ENCODE measurements at regions not wholly inside any gene's neighbourhood (a gene's known extent, or its start where the extent isn't known, plus 50 kb on each side); places are given as distances from the start of the nearest gene placed in this dataset.

- no peak overlapping the region for H3K4me3 ChIP-seq (replicated peaks; ENCODE audit: low read depth, low read length)
- no peak for DNase-seq (ENCODE audit: extremely low read depth, insufficient read length)
These were observed 199.9 kb upstream of the ATP6AP2 start for GRCh38 chrX:40380655-40381488.

GRCh38 chrX:40377684-40378083 is 203.1 kb upstream of the ATP6AP2 start:
- Histone ChIP-seq H3K4me3 (replicated peaks; ENCODE audit: low read depth, low read length) (no peak overlapping the region), H3K36me3 (ENCODE audit: control insufficient read depth, insufficient read depth, low read length) (no peaks in the 10 kb centered on the region), H3K27me3 (replicated peaks; ENCODE audit: control insufficient read depth, insufficient read depth, low read length) (no peaks in the 10 kb centered on the region)
- no peak for DNase-seq (ENCODE audit: extremely low read depth, insufficient read length)
- TF ChIP-seq, protein P1, sequence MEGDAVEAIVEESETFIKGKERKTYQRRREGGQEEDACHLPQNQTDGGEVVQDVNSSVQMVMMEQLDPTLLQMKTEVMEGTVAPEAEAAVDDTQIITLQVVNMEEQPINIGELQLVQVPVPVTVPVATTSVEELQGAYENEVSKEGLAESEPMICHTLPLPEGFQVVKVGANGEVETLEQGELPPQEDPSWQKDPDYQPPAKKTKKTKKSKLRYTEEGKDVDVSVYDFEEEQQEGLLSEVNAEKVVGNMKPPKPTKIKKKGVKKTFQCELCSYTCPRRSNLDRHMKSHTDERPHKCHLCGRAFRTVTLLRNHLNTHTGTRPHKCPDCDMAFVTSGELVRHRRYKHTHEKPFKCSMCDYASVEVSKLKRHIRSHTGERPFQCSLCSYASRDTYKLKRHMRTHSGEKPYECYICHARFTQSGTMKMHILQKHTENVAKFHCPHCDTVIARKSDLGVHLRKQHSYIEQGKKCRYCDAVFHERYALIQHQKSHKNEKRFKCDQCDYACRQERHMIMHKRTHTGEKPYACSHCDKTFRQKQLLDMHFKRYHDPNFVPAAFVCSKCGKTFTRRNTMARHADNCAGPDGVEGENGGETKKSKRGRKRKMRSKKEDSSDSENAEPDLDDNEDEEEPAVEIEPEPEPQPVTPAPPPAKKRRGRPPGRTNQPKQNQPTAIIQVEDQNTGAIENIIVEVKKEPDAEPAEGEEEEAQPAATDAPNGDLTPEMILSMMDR (IDR thresholded peaks at IDR 0.05; ENCODE audit: insufficient read depth, low read length, poor library complexity, severe bottlenecking): no peak

More at GRCh38 chrX:40380655-40381488, 199.9 kb upstream of the ATP6AP2 start:
- H3K27me3 ChIP-seq (replicated peaks; ENCODE audit: control insufficient read depth, insufficient read depth, low read length): no peaks in the 10 kb centered on the region
- no peaks in the 10 kb centered on the region for H3K36me3 ChIP-seq (ENCODE audit: control insufficient read depth, insufficient read depth, low read length)
- TF ChIP-seq, protein P1 (IDR thresholded peaks at IDR 0.05; ENCODE audit: insufficient read depth, low read length, poor library complexity, severe bottlenecking): no peak

DNA sequence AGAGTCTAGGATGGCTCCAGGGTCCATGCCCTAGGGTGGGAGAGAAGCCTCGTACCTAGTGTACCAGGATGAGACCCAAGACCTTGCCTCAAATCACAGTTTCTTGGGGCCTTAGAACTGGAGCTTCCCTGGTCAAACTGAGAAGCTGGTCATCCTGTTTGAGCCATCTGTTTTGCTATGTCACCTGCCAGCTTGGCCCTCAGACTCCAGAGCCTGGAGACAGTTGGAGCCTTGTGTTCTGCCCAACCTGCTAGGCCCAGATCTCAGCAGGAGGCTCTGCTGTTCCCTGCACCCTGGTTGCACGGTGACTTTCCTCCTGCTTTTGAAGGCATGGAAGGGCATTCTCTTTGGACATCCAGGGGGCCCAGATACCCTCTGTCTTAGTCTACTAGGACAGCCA is 206.3 kb upstream of the ATP6AP2 start:
- Histone ChIP-seq H3K36me3 (ENCODE audit: control insufficient read depth, insufficient read depth, low read length) (no peaks in the 10 kb centered on the region), H3K27me3 (replicated peaks; ENCODE audit: control insufficient read depth, insufficient read depth, low read length) (no peaks in the 10 kb centered on the region), H3K4me3 (replicated peaks; ENCODE audit: low read depth, low read length) (no peak overlapping the region)
- DNase-seq (ENCODE audit: extremely low read depth, insufficient read length): no peak
- TF ChIP-seq, protein P1 (IDR thresholded peaks at IDR 0.05; ENCODE audit: insufficient read depth, low read length, poor library complexity, severe bottlenecking): no peak

DNA sequence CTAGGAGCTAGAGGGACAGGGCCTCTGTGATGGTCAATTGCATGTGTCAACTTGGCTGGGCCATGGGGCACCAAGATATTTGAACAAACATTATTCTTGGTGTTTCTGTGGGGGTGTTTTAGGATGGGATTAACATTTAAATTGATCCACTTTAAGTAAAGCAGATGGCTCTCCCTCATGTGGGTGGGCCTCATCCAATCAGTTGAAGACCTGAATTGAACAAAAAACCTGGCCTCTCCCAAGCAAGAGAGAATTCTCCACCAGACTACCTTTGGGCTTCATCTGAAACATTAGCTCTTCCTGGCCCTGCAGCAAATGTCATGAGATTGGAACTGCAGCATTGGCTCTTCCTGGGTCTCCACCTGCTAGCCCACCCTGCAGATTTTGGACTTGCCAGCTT is 207.1 kb upstream of the ATP6AP2 start:
- no peaks in the 10 kb centered on the region for H3K27me3 ChIP-seq (replicated peaks; ENCODE audit: control insufficient read depth, insufficient read depth, low read length)
- no peaks in the 10 kb centered on the region for H3K36me3 ChIP-seq (ENCODE audit: control insufficient read depth, insufficient read depth, low read length)
- no peak for DNase-seq (ENCODE audit: extremely low read depth, insufficient read length)
- no peak overlapping the region for H3K4me3 ChIP-seq (replicated peaks; ENCODE audit: low read depth, low read length)
- TF ChIP-seq, protein P1 (IDR thresholded peaks at IDR 0.05; ENCODE audit: insufficient read depth, low read length, poor library complexity, severe bottlenecking): no peak

DNA sequence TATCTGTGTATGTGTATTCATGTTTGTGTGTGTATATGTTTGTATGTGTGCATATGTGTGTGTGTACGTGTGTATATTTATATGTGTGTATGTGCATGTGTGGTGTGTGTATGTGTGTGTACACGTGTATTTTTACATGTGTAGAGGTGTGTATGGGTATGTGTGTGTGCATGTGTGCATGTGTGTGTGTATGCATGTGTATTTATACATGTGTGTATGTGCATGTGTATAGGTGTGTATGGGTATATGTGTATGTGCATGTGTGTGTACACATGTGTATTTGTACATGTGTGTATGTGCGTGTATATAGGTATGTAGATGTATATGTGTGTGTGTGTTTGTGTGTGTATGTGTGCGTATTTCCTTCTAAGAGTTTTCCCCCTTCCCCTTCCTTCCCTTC is 207.7 kb upstream of the ATP6AP2 start:
- H3K27me3 ChIP-seq (replicated peaks; ENCODE audit: control insufficient read depth, insufficient read depth, low read length): no peaks in the 10 kb centered on the region
- H3K36me3 ChIP-seq (ENCODE audit: control insufficient read depth, insufficient read depth, low read length): no peaks in the 10 kb centered on the region
- no peak overlapping the region for H3K4me3 ChIP-seq (replicated peaks; ENCODE audit: low read depth, low read length)
- no peak for DNase-seq (ENCODE audit: extremely low read depth, insufficient read length)
- TF ChIP-seq, protein P1 (IDR thresholded peaks at IDR 0.05; ENCODE audit: insufficient read depth, low read length, poor library complexity, severe bottlenecking): no peak

Measured in GM06990 (cell line).